ENCODE measurements at regions not wholly inside any gene's neighbourhood (a gene's known extent, or its start where the extent isn't known, plus 50 kb on each side); places are given as distances from the start of the nearest gene placed in this dataset.

GRCh38 chr2:7812231-7812995 is 869.4 kb upstream of the ID2 start:
- no peak for TF ChIP-seq CTCF (IDR thresholded peaks at IDR 0.05; ENCODE audit: control extremely low read depth, extremely low read depth, low read depth, missing control alignments)
- no peak for DNase-seq (ENCODE audit: extremely low spot score)
- ChIA-PET POLR2A (no interaction called here), CTCF (no interaction called here)

GRCh38 chr2:7813541-7814292 is 868.1 kb upstream of the ID2 start:
- TF ChIP-seq CTCF (IDR thresholded peaks at IDR 0.05; ENCODE audit: control extremely low read depth, extremely low read depth, low read depth, missing control alignments) = no peak
- ChIA-PET POLR2A (no interaction called here), CTCF (no interaction called here)
- no peak for DNase-seq (ENCODE audit: extremely low spot score)

GRCh38 chr2:7815726-7816125 is 866.1 kb upstream of the ID2 start:
- ChIA-PET POLR2A (no interaction called here), CTCF (no interaction called here)
- TF ChIP-seq CTCF (IDR thresholded peaks at IDR 0.05; ENCODE audit: control extremely low read depth, extremely low read depth, low read depth, missing control alignments) = no peak
- no peak for DNase-seq (ENCODE audit: extremely low spot score)

GRCh38 chr2:7816233-7816632 is 865.6 kb upstream of the ID2 start:
- ChIA-PET POLR2A (no interaction called here), CTCF (no interaction called here)
- TF ChIP-seq CTCF (IDR thresholded peaks at IDR 0.05; ENCODE audit: control extremely low read depth, extremely low read depth, low read depth, missing control alignments) = no peak
- DNase-seq (ENCODE audit: extremely low spot score) = no peak

GRCh38 chr2:7816944-7817343 is 864.9 kb upstream of the ID2 start:
- no peak for TF ChIP-seq CTCF (IDR thresholded peaks at IDR 0.05; ENCODE audit: control extremely low read depth, extremely low read depth, low read depth, missing control alignments)
- CTCF ChIA-PET = no interaction called here
- no peak for DNase-seq (ENCODE audit: extremely low spot score)
- POLR2A ChIA-PET = no interaction called here

- CTCF ChIA-PET = interaction anchor here (1.4 kb wide), 1 partner anchor 11 kb away, joined by 4 read pairs; no protein-coding TSS in a partner anchor
- TF ChIP-seq CTCF (IDR thresholded peaks at IDR 0.05; ENCODE audit: control extremely low read depth, extremely low read depth, low read depth, missing control alignments) = no peak
- POLR2A ChIA-PET = no interaction called here
- no peak for DNase-seq (ENCODE audit: extremely low spot score)
Measured at GRCh38 chr2:7819316-7819715, 862.5 kb upstream of the ID2 start.
